ENCODE measurements at regions not wholly inside any gene's neighbourhood (a gene's known extent, or its start where the extent isn't known, plus 50 kb on each side); places are given as distances from the start of the nearest gene placed in this dataset.
"Not testable (repeated sequence)": the region's sequence is repeated elsewhere in the genome, so short reads cannot be mapped to it uniquely, and the experiment has no call there.

- no peak overlapping the region for H3K27ac Mint-ChIP-seq
- H3K9me3 Mint-ChIP-seq: peaks cover 5% of the 10 kb centered on the region
- H3K27me3 Mint-ChIP-seq: no peaks in the 10 kb centered on the region
- H3K4me3 Mint-ChIP-seq: no peak overlapping the region
- no peaks in the 10 kb centered on the region for H3K36me3 Mint-ChIP-seq
- no peaks in the 10 kb centered on the region for H3K4me1 Mint-ChIP-seq
Observed at GRCh38 chr7:52647046-52647445, 388.4 kb upstream of the POM121L12 start.

GRCh38 chr7:52639981-52640380, 395.5 kb upstream of the POM121L12 start:
- no peak overlapping the region for H3K4me3 Mint-ChIP-seq
- no peaks in the 10 kb centered on the region for H3K36me3 Mint-ChIP-seq
- no peaks in the 10 kb centered on the region for H3K4me1 Mint-ChIP-seq
- H3K27ac Mint-ChIP-seq: no peak overlapping the region
- H3K27me3 Mint-ChIP-seq: no peaks in the 10 kb centered on the region
- H3K9me3 Mint-ChIP-seq: peaks cover 12% of the 10 kb centered on the region

- H3K36me3 Mint-ChIP-seq: no peaks in the 10 kb centered on the region
- no peaks in the 10 kb centered on the region for H3K4me1 Mint-ChIP-seq
- H3K27ac Mint-ChIP-seq: no peak overlapping the region
- no peaks in the 10 kb centered on the region for H3K27me3 Mint-ChIP-seq
- no peak overlapping the region for H3K4me3 Mint-ChIP-seq
- H3K9me3 Mint-ChIP-seq: peaks cover 12% of the 10 kb centered on the region
Observed at GRCh38 chr7:52639126-52639525, 396.3 kb upstream of the POM121L12 start.

- no peak overlapping the region for H3K27ac Mint-ChIP-seq
- no peaks in the 10 kb centered on the region for H3K36me3 Mint-ChIP-seq
- peaks cover 17% of the 10 kb centered on the region for H3K9me3 Mint-ChIP-seq
- H3K4me1 Mint-ChIP-seq: no peaks in the 10 kb centered on the region
- no peak overlapping the region for H3K4me3 Mint-ChIP-seq
- no peaks in the 10 kb centered on the region for H3K27me3 Mint-ChIP-seq
Observed at GRCh38 chr7:52635021-52635420, 400.4 kb upstream of the POM121L12 start.

DNA sequence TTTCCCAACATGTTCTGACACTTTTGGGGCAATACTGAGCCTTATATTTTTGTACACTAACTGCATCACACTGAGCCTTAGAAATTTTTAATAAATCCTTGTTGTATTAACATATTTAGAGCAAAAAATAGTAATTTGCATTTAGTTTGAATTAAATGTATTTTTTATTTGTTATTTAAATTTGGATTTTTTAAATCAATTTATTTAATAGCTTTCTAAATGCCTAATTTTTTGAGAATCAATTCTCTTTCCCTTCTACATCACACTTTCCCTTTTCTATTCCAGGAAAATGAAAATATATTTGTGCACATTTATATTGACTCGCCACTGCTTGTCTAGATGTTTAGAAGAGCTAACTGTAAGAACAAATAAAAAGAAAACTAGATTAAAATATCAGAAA, 414.6 kb upstream of the POM121L12 start:
- H3K4me3 Mint-ChIP-seq: no peak overlapping the region
- H3K27ac Mint-ChIP-seq: no peak overlapping the region
- H3K9me3 Mint-ChIP-seq: peaks cover 14% of the 10 kb centered on the region
- no peaks in the 10 kb centered on the region for H3K27me3 Mint-ChIP-seq
- H3K36me3 Mint-ChIP-seq: no peaks in the 10 kb centered on the region
- H3K4me1 Mint-ChIP-seq: no peaks in the 10 kb centered on the region

DNA sequence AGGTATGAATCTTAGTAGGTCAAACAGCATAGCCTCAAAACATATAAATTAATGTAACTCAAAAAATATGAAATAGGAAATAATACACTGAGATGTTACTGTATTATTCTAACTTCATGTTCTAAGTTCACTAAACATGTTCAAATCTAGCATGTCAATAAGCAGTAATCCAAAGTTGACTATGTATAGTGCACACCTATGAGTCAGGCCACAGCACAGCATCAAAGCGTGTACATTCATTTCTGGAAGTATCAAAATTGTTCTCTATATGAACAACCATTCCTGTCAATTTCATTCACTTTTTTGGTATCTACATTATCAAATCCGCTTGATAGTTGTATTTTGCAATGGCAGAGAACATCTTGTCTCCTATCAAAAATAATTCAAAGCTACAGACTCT, 418.9 kb upstream of the POM121L12 start:
- H3K27ac Mint-ChIP-seq: no peak overlapping the region
- H3K27me3 Mint-ChIP-seq: no peaks in the 10 kb centered on the region
- H3K4me1 Mint-ChIP-seq: no peaks in the 10 kb centered on the region
- peaks cover 22% of the 10 kb centered on the region for H3K9me3 Mint-ChIP-seq
- no peak overlapping the region for H3K4me3 Mint-ChIP-seq
- no peaks in the 10 kb centered on the region for H3K36me3 Mint-ChIP-seq

GRCh38 chr7:52615021-52615695, 420.3 kb upstream of the POM121L12 start:
- H3K9me3 Mint-ChIP-seq: peaks cover 24% of the 10 kb centered on the region
- H3K4me1 Mint-ChIP-seq: no peaks in the 10 kb centered on the region
- H3K27ac Mint-ChIP-seq: no peak overlapping the region

GRCh38 chr7:52609511-52609910, 425.9 kb upstream of the POM121L12 start:
- Mint-ChIP-seq H3K9me3 (peaks cover 28% of the 10 kb centered on the region), H3K36me3 (no peaks in the 10 kb centered on the region), H3K27ac (no peak overlapping the region), H3K4me1 (no peaks in the 10 kb centered on the region), H3K27me3 (no peaks in the 10 kb centered on the region), H3K4me3 (no peak overlapping the region)

More at GRCh38 chr7:52615021-52615695, 420.3 kb upstream of the POM121L12 start:
- Mint-ChIP-seq H3K4me3 (no peak overlapping the region), H3K36me3 (no peaks in the 10 kb centered on the region), H3K27me3 (no peaks in the 10 kb centered on the region)

DNA sequence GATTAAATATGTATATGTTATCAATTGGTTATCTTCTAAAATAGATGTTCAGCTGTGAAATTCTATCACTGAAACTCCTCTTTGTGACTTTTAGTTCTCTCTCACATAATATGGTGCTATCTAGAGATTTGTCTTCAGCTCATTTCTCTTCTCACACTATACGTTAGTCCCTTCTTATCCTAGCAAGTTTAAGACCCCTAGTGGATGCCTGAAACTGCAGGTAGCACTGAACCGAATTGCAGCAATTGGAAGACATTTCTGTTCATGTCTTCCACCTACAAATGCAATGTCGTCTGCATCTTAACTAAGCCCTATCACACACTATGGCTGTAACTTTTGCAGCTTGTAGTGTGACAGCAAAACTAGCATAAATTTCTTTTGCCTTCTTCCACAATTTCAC, 442.7 kb upstream of the POM121L12 start:
- Mint-ChIP-seq H3K27me3 (no peaks in the 10 kb centered on the region), H3K36me3 (no peaks in the 10 kb centered on the region), H3K9me3 (peaks cover 3% of the 10 kb centered on the region), H3K27ac (no peak overlapping the region), H3K4me1 (no peaks in the 10 kb centered on the region), H3K4me3 (no peak overlapping the region)

DNA sequence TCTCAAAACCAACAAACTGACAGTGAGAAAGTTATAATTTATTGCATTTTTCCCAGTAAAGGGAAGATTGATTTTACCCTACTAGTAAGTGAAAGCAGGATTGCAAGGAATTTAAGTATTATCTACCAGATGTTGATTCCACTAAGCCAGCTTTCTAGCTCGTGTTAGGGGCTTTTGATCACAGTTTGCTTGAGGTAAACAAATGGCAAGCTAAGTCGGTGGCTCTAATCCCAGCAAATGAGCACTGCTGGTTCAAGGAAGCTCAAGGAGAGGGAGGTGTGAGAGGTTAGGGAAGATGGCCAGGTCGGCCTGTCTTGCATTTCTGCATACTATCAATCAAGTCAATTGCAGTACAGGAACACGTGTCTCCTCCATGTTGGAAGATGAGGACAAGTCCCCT, 448.7 kb upstream of the POM121L12 start:
- Mint-ChIP-seq H3K36me3 (no peaks in the 10 kb centered on the region), H3K4me1 (no peaks in the 10 kb centered on the region), H3K27me3 (no peaks in the 10 kb centered on the region), H3K9me3 (peaks cover 14% of the 10 kb centered on the region), H3K27ac (no peak overlapping the region), H3K4me3 (no peak overlapping the region)

DNA sequence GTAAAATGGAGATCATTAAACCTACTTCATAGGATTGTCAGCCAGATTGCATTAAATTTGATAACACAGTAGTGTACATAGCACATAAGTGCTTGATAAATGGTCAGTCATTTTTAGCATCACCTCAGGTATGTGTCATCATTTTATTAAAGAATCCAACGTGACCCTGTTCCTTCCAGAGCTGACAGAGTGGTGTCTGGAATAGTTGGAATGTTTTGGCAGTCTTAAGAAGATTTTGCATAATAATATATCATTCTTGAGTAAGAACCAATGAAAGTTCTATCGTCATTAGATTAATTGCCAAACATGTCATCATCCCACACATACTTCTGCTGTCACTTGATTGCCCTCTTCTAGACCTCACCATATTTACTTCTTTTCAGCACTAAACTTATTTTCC, 451.4 kb upstream of the POM121L12 start:
- no peak overlapping the region for H3K4me3 Mint-ChIP-seq

GRCh38 chr7:52573141-52573540, 462.3 kb upstream of the POM121L12 start:
- H3K4me3 Mint-ChIP-seq, H3K4me1 Mint-ChIP-seq, H3K9me3 Mint-ChIP-seq, H3K27me3 Mint-ChIP-seq, H3K27ac Mint-ChIP-seq, H3K36me3 Mint-ChIP-seq: not testable (repeated sequence)

More for the DNA sequence above, 451.4 kb upstream of the POM121L12 start:
- Mint-ChIP-seq H3K27me3 (no peaks in the 10 kb centered on the region), H3K27ac (no peak overlapping the region), H3K36me3 (no peaks in the 10 kb centered on the region), H3K4me1 (no peaks in the 10 kb centered on the region), H3K9me3 (peaks cover 15% of the 10 kb centered on the region)

DNA sequence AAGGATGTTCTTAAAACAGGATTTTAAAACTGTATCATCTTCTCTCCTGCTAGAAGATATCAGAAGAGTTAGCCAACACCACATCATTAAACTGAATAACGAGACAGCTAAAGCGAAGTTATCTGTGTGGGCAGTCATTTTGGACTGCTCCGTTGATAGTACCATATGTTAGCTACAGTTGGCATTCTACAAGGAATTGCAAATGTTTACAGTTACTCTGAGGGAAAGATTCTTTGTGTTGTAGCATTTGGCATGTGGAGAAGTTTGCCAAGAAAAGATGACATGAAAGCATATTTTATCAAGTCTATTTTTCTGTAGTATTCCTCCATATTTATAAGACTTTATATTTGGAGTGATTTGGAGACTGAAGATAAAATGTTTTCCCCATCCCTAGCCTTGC, 464.4 kb upstream of the POM121L12 start:
- H3K9me3 Mint-ChIP-seq: peaks cover 9% of the 10 kb centered on the region
- no peak overlapping the region for H3K4me3 Mint-ChIP-seq
- no peaks in the 10 kb centered on the region for H3K27me3 Mint-ChIP-seq
- no peaks in the 10 kb centered on the region for H3K4me1 Mint-ChIP-seq
- no peaks in the 10 kb centered on the region for H3K36me3 Mint-ChIP-seq
- H3K27ac Mint-ChIP-seq: no peak overlapping the region

GRCh38 chr7:52569151-52569550, 466.3 kb upstream of the POM121L12 start:
- Mint-ChIP-seq H3K27me3 (no peaks in the 10 kb centered on the region), H3K4me3 (no peak overlapping the region), H3K36me3 (no peaks in the 10 kb centered on the region), H3K27ac (no peak overlapping the region), H3K4me1 (no peaks in the 10 kb centered on the region), H3K9me3 (peaks cover 11% of the 10 kb centered on the region)

- no peaks in the 10 kb centered on the region for H3K27me3 Mint-ChIP-seq
- no peak overlapping the region for H3K4me3 Mint-ChIP-seq
- H3K36me3 Mint-ChIP-seq: no peaks in the 10 kb centered on the region
- H3K4me1 Mint-ChIP-seq: no peaks in the 10 kb centered on the region
- H3K27ac Mint-ChIP-seq: no peak overlapping the region
- peaks cover 18% of the 10 kb centered on the region for H3K9me3 Mint-ChIP-seq
Observed at GRCh38 chr7:52565974-52566373, 469.5 kb upstream of the POM121L12 start.

DNA sequence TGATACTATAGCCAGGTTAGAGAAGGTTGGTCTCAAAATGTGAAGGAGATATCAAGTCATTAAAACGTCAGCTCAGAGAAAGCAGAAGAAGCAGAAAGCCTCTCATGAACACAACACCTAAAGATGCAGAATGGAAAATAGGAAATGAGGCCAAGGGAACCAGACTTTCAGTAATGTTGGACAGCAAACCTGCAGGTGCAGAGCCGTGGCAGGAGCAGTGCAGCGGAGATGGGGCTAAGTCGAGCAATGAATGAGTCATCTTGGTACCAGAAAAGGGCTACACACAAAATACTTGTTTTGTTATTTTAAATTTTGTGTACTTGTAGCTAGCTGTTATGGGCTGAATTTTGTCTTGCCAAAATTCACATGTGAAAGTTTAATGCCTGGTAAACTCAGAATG, 479.6 kb upstream of the POM121L12 start:
- Mint-ChIP-seq H3K36me3 (no peaks in the 10 kb centered on the region), H3K27me3 (no peaks in the 10 kb centered on the region), H3K4me1 (no peaks in the 10 kb centered on the region), H3K9me3 (no peaks in the 10 kb centered on the region), H3K27ac (no peak overlapping the region), H3K4me3 (no peak overlapping the region)

DNA sequence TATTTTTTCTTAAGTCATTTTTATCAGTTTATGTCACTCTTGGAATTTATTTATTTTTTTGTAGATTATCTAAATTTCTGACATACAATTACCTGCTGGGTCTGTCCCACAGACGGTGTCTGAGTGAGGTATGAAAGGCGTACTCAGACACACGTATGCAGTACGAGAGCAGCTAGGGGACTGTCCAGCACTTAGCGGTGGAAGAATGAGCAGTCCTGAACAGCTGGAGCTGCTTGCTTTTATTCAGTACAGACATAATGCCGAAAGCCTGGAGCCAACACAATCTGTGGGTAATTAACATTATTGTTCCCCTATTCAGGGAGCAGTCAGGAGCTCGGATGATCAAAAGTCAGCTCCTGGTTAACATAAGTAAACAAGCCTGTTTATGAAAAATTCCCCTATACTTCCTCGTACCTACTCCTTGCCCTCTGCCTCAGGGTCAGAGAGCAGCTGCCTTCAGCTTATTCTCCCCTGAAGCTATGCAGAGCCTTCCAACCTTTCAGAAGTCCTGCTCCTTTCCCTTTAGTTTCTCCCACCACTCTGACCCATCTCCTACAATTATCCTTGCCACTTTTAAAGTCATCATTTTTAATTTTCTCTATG, 488.0 kb upstream of the POM121L12 start:
- no peaks in the 10 kb centered on the region for H3K27me3 Mint-ChIP-seq
- no peak overlapping the region for H3K4me3 Mint-ChIP-seq
- H3K9me3 Mint-ChIP-seq: peaks cover 3% of the 10 kb centered on the region
- H3K4me1 Mint-ChIP-seq: no peaks in the 10 kb centered on the region
- no peaks in the 10 kb centered on the region for H3K36me3 Mint-ChIP-seq
- H3K27ac Mint-ChIP-seq: no peak overlapping the region
